Right kidney (tissue), 1 donor: ENCODE measurements at regions not wholly inside any gene's neighbourhood (a gene's known extent, or its start where the extent isn't known, plus 50 kb on each side); places are given as distances from the start of the nearest gene placed in this dataset.
A peak's percentile ranks its signal among the peaks of the same experiment; 100 is the strongest.
"Not testable (repeated sequence)": the region's sequence is repeated elsewhere in the genome, so short reads cannot be mapped to it uniquely, and the experiment has no call there.

Experiments used
- DNase-seq: peaks from one replicate; pipeline ENCODE4 v3.0.0-alpha.2; 2016

DNA sequence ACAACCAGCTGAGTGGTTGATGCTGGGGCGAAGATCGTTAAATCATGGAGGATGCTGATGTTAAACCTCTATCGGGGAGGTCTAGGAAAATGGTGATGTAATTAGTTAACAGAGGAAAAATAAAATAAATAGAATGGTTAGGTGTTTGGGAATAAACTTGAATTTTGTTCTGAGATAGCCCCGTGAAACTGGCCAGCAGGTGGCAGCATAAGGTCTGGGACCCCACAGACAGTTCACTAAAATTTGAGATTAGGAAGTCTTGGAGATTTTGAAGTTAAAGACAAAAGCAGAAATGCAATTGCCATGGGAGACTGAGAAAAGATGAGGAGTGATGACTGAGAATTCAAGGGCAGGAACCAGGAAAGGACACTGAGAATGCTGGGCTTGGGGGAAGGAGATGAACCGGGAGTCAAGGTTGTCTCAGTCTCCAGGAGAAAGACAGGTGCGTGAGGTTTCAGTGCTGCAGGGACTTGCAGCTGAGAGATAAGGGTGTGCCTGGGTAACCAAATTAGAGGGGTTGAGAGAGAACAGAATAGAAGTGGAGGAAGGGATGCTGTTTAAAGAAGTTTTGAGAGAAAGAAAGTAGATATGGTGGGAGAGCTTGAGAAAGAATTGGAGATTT is 248.0 kb downstream of the ZNF92 start:
- DNase-seq, result not testable (repeated sequence)

DNA sequence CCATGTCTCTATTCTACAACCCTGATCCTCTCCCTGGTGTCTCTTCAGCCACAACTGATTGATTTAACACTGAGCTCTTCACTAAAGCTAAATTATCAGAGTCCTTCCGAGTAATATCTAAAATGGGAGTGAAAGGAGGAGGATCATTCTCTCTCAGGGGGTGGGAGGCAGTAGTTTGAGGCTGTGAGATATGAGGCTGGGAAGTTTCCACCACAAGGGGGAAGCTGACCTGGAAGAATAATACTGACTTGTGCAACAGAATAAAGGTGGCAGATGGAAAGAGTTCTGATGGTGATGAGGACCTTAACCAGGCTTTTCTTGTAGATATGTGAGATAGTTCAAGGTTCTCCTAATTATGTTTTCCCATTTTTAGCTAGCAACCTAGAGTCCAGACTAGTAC is 241.6 kb upstream of the VKORC1L1 start:
- DNase-seq, result not testable (repeated sequence)

DNA sequence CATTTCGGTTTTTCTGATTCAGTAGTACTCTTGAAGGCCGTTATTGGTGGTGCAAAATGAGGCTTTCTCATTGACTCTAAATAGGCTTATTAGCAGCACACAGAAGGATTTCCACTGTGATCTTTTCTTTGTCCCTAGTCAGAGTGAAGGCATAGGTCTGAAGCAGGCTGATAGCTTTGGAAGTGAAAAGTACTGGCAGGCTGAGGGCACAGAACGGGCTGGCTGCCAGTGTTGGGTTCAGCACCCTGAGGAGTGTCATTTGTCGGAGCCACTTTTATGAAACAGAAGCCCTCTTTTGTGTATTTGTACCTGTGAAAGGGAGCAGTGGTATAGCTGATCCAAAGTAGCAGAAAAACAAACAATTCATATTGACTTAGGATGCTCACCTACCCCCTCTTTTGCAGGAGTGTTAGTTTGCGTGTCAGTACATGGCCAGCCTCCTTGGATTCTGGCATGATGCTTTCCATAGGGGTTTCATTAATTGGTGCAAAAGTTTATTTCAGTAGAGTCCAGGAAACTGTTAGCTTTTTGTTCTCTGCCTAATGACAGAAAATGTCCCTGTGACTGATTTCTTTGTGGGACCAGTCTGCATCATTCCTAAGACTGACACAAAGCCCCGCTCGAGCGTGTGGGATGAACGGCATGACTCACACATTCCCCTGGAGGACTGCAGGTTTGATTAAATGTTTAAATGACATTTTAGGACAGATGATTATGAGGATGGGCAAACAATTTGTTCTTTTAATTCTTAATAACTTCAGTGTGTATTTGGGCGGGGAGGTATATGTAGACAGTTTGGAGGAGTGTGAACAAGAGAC is 239.1 kb upstream of the VKORC1L1 start:
- DNase-seq, result not testable (repeated sequence)

DNA sequence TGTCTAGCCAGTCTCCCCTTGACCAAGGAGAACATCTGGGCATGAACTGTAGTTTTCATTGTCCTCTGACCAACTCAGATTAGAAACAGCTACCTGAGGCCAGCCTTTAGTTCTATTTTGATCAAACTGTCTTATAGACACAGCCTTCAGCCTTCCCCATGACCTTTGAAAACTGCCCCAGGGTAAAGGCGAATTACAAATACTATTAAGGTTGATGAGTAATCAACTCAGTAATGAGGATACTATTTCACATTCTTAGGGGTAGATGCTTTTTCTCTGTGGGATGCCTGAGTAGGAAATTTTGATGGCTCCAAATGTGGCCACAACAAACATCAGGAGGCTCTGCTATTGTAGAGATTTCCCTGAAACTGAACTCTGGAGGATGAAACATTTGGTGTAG is 234.0 kb upstream of the VKORC1L1 start:
- DNase-seq, result not testable (repeated sequence)

DNA sequence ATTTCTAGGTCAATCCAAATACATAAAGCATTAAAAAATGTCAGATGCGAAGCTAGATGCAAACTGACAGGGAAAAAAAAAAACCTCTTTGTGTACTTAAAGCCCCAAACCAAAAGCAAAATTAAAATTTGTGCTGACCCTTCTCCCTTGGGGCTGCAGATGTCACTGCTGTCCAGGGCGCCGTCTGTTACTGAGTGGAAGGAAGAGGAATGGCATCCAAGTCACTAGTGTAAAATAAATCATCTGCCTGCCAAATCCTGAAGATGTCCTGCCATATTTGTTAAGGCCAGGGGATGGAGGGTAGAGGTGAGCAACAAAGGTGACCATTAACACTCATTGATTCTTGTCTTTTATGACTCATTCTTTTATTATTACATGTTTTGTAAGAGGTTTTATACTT is 233.2 kb upstream of the VKORC1L1 start:
- DNase-seq, result not testable (repeated sequence)

DNA sequence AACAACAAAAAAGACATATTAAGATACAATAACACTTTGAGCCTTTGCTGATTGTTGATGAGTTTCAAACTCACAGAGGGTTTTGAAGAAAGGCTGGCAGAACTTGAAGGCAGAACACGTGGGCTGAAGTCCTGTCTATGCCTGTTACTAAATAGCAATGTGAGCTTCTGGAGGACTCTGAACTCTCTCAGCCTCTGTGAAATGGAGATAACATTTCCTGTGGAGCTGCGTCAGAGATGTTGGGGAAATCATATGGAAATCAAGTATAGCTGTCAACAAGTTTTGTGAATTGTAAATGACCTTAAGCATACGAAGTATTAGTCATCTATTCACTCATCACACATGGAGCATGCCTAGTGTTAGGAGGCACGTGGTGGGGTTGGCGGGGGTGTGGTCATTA is 229.4 kb upstream of the VKORC1L1 start:
- DNase-seq, result not testable (repeated sequence)

DNA sequence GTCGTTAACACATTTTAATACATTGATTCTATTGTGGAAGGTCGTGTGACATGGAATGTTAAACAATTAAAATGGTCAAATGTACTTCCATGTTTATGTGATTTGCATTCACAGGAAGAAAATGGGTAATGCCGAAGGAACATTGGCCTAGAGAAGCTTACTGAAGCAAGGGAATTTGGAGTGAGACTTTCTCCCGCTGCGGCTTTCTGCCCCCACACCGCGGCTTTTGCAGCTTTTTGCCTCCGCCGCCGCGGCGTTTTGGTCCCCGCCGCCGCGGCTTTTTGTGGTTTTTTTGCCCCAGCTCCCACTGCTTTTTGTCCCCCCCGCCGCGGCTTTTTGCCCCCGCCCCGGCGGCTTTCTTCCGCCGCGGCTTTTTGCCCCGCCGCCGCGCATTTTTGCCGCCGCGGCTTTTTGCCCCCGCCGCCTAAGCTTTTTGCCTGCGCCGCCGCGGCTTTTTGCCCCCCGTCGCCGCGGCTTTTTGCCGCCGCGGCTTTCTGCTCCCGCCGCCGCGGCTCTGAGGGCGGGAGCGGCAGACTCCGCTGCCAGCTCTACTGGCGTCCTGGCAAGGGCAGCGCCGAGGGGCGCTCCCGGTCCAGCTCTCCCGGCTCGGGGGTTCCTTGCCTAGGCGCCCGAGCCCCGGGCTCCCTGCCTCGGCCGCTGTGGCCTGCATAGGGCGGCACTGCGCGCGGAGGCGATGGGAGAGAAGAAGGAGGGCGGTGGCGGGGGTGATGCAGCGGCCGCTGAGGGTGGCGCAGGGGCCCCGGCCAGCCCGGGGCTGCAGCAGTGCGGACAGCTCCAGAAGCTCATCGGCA is 225.5 kb upstream of the VKORC1L1 start:
- not testable (repeated sequence) for DNase-seq

DNA sequence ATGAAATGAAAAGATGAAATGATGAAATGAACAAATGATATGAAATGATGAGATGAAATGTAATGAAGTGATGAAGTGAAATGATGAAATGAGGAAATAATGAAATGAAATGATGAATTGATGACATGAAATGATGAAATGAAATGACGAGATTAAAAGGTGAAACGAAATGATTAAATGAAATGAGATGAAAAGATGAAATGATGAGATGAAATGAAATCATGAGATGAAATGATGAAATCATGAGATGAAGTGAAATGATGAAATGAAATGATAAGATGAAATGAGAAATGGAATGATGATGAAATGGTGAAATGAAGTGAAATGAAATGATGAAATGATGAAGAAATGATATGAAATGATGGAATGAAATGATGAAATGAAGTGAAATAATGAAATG is 221.7 kb upstream of the VKORC1L1 start:
- not testable (repeated sequence) for DNase-seq

DNA sequence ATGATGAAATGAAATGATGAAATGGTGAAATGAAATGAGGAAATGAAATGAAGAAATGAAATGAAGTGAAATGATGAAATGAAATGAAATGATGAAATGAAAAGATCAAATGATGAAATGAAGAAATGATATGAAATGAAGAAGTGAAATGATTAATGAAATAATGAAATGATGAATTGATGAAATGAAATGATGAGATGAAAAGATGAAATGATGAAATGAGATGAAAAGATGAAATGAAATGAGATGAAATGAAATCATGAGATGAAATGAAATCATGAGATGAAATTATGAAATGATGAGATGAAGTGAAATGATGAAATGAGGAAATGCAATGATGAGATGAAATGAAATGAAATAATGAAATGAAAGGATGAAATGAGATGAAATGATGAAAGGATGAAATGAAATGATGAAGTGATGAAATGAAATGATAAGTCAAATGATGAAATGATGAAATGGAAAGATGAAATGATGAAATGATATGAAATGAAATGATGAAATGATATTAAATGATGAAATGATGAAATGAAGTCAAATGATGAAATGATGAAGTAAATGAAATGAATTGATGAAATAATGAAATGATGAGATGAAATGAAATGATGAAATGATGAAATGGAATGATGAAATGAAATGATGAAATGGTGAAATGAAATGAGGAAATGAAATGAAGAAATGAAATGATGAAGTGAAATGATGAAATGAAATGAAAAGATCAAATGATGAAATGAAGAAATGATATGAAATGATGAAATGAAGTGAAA is 220.9 kb upstream of the VKORC1L1 start:
- not testable (repeated sequence) for DNase-seq

DNA sequence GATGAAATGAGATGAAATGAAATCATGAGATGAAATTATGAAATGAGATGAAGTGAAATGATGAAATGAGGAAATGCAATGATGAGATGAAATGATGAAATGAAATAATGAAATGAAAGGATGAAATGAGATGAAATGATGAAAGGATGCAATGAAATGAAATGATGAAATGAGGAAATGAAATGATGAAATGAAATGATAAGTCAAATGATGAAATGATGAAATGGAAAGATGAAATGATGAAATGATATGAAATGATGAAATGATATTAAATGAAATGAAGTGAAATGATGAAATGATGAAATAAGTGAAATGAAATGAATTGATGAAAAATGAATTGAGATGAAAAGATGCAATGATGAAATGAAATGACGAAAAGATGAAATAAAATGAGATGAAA is 220.2 kb upstream of the VKORC1L1 start:
- DNase-seq, result not testable (repeated sequence)

DNA sequence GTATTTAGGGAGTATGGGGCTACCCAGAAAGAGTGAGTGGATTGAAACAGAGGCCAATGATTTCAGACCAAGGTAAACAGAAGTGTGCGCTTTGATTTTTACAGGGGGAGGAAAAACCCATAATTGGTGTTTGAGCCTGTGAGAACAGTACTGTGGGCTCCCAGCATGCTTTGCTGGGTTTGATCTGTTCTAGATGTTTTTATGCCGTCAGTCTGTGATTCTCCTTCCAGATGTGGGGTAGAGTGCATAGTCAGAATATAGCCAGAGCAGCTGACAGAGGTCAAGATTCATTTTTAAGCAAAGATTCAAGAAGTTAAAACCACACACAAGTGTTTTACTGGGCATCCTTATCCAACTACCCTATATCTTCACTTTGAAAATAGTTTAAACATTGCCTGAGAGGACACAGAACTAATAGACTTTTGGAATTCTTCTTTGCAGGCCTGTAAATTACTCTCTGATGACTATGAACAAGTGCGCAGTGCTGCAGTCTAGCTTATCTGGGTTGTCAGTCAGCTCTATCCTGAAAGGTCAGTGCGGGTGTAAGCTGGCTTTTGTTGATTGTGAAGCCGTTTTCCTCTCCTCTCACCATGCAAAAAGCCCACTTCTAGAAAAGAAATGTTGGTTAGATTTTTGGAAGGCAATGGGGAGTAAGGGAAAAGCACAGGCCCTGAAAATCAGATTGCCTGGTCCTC is 216.2 kb upstream of the VKORC1L1 start:
- DNase-seq, result not testable (repeated sequence)

DNA sequence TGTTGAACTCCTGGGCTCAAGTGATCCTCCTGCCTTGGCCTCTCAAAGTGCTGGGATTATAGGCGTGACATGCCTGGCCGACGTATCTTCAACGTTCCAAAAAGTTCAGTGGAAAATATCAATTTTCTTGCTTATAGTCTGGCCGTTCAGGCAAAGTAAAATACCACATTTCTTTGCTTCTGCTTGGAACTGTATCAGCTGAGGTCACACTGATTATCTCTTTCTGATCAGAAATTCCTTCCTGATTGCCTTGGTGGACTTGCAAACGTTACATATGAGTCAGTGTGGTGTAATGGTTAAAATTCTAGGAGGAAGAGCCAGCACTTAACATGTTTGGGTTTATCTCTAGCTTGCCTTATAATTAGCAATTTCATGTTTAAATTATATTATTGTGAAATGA is 189.5 kb upstream of the VKORC1L1 start:
- DNase-seq, result not testable (repeated sequence)

DNA sequence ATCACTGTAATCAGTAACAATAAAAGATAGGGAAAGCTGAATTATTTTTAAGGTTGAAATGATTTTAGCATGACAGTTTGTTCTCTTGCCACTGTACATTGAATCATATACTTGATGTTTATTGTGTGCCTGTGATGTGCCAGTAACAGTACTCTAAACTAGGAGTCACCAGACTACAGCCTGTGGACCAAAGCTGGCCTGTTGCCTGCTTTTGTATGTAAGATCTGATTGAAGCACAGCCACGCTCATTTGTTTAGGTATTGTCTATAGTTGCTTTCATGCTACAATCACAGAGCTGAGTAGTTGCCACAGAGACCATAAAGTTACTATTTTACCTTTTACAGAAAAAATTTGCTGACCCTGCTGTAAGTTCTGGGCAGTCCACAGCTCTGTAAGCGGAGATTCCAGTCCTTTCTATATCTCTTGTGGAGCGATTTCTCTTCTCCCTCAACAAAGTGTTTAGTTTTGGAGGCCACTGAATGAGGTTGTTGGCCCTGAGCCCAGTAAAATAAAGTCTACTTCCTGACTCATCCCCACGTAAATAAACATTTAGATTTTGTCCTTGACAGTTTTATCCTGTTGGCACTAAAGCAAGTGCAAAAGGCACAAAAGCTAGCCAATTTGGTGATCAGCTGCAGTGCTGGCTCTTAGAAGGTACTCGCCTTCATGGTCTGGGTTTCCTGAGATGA is 173.7 kb upstream of the VKORC1L1 start:
- DNase-seq, result not testable (repeated sequence)

DNA sequence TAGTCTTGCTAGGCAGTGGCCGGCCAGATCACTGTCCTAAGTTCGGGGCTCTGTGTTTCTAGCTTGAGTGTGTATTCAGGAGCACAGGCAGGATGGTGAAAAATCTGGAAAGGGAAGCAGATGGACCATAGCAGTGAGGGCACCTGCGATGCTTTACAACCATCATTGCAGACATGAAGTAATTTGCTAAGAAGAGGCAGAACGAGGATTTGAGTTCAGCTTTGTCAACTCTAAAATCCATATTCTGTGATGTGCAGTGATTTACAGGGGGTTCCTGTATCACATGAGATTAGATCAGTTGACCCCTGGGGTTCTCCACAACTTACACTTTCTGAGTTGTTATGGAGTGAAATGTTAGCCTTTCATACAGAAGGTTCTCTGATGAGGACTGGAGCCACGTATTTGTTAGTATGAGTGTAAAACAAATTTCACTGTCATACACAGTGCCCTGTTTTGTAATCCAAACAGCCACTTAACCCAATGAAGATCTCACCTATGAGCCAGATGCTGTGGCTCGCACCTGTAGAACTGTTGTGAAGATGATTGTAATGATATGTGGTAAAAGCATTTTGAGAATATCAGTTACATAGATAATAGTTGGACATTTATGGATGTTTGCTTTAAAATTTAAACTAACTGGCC is 173.0 kb upstream of the VKORC1L1 start:
- not testable (repeated sequence) for DNase-seq

DNA sequence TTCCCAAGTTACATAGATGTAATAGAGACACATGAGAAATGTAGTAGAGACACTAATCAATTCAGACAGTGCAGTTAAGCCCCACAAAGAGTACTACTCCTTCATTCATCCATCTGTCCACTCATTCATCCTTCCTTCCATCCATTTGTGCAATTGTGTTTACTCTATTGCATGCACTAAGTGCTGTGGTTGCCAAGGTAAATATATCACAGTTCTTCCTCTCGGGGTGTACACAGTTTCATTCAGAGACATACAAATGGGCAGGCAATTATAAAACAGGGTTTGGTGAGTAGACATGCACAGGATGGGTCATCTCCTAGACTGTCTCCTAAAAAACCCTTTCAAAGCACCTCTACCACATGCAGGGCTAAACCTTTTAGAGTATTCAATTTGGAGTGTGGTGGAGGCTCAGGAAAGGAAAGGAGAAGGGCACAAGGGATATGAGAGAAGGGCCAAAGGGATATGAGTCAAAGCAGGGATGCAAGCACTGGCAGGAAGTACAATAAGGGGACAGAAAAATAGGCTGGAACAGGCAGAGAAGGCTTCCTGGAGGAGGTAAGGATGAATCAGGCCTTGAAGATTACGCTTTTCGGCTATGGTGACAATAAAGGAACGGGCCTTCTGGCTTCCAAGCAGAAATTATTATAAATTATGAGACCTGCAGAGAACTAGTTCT is 153.6 kb upstream of the VKORC1L1 start:
- not testable (repeated sequence) for DNase-seq

DNA sequence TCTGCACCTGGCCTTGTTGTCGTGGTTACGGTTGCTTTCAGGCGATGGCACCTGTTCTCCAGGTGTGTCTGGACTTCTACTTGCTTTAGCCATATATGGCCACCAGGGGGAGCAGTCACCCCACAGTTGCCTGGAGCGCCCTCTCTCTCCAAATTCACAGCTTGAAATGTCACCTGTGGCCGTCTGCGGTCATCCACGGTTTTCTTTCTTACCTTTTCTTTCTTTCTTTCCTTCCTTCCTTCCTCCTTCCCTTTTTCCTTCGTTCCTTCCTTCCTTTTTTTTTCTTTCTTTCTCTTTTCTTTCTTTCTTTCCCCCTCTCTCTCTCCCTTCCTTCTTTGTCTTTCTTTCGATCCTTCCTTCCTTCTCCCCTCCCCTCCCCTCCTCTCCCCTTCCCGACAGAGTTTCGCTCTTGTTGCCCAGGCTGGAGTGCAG is 150.5 kb upstream of the VKORC1L1 start:
- peak; percentile 30 for DNase-seq

DNA sequence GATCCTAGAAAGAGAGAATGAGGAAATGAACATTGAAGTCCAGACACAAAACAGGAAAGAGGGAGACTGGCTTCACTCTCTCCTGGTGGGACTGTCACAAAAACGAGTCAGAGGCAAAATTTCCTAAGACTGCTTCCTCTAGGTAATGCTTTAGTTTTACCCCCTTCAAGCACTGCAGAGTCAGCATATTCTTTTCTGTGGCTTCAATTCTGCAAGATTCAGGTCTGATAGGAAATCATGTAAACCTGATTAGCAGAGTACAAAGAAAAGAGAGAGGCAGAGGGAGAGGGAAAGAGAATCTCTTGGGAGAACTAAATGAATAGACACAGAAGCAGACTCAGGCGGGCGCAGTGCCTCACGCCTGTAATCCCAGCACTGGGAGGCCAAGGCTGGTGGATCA is 145.7 kb upstream of the VKORC1L1 start:
- DNase-seq, result not testable (repeated sequence)

DNA sequence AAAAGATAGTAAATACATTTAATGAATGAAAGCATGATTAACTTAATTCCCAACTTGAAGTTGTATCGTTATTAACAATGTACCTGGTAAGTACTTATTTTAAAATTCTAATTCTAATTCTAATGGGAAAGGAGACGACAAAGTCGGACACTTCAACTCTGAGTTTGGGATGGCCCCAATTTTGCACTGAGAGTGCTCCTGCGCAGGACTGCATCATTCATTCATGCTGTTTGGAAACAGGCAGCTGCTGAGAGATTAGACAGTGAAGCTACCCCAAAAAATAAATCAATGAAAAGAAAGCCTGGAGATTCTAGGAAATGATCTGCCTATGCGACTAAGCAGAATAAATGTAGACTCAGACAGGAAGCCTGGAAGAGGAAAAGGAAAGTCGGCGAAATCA is 141.7 kb upstream of the VKORC1L1 start:
- no peak for DNase-seq

DNA sequence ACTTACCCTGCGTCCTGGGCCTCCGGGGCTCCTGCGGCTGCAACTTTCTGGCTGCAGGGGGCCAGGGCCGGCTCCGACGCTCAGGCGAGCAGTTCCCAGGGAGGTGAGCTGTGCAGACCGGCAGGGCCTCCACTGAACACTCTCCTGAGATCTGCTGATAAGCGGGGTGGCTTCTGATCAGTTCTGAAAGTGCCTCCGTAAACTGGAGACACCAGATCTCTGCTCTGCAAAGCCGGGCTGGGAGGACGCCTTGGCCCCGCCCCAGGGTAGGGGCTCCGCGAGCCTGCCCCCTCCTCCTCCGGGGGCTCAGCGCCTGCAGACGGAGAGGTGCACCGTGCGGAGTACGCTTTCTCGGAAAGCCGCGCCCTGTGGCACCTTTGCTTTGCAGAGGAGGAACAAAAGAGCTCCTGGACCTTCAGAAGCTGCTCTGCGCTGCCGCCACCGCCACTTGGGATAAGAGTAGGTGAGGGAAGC is 141.3 kb upstream of the VKORC1L1 start:
- peak; percentile 64 for DNase-seq

DNA sequence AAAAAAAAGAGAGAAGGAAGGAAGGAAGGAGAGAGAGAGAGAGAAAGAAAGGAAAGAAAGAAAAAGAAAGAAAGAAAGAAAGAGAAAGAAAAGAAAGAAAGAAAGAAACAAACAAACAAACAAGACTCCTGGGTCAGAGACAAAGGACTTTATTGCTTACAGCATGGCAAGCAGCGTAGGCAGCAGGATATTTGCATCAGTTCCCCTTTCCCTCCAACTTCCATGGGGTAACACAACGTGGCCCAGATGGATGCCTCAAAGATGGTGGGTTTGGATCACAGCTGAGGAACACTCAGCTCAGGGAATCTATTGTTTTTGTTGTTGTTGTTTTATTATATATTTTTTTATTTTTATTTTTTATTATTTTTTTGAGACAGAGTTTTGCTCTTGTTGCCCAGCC is 128.5 kb upstream of the VKORC1L1 start:
- no peak for DNase-seq
